SK-N-SH (cell line): ENCODE measurements at regions not wholly inside any gene's neighbourhood (a gene's known extent, or its start where the extent isn't known, plus 50 kb on each side); places are given as distances from the start of the nearest gene placed in this dataset.

Source experiments
- CTCF ChIA-PET: fragments of 300-600, 350-600 bp; formaldehyde crosslinking; extraction: SDS; loops from one replicate; lab custom pipeline; 2021; lab: Yijun Ruan, JAX
- POLR2A ChIA-PET: fragments of 350-600 bp; sonication (Branson Sonifier 250); formaldehyde crosslinking; extraction: SDS; loops from one replicate; lab custom pipeline; 2020; ENCODE audit warnings: antibody characterized with exemption, inconsistent platforms; lab: Yijun Ruan, JAX
- DNase-seq: peaks from one replicate; pipeline ENCODE4 v3.0.0; 2012
- H2AFZ ChIP-seq: fragments of 200-600 bp; sonication (generic); 2 replicates; pipeline ENCODE4 v1.8.1; 2016; ENCODE audit warnings: antibody characterized with exemption, mild to moderate bottlenecking, low read depth
- H3F3A ChIP-seq: fragments of 200-600 bp; sonication (generic); replicated peaks from 2 replicates; pipeline ENCODE3; 2016; ENCODE audit warnings: antibody characterized with exemption, mild to moderate bottlenecking; ENCODE audit not compliant: insufficient read depth
- H3K27ac ChIP-seq, 2 experiments: fragments of 200-500 bp in 1 of 2; fragments of 200-600 bp in 1 of 2; sonication (Bioruptor generic) in 1 of 2; sonication (generic), shearing (Covaris generic) in 1 of 2; 2 replicates each; pipeline versions ENCODE4 v1.5.1 to v1.6.1; 2014 to 2016; ENCODE audit warnings: low read depth in 2 of 2, inconsistent platforms in 1 of 2, low read length in 1 of 2, mild to moderate bottlenecking in 1 of 2, mixed read lengths in 1 of 2
- H3K27me3 ChIP-seq: fragments of 200-600 bp; sonication (generic), shearing (Covaris generic); 2 replicates; pipeline ENCODE4 v1.6.1; 2016; ENCODE audit warnings: mixed run types; ENCODE audit not compliant: insufficient read depth
- H3K36me3 ChIP-seq, 2 experiments: fragments of 200-500 bp in 1 of 2; fragments of 200-600 bp in 1 of 2; sonication (Bioruptor generic) in 1 of 2; sonication (generic) in 1 of 2; replicated peaks in 1 of 2; 2 replicates each; pipeline versions ENCODE3 to v1.5.1; 2014 to 2016; ENCODE audit warnings: low read length in 1 of 2, mild to moderate bottlenecking in 1 of 2; ENCODE audit not compliant: insufficient read depth in 2 of 2, control insufficient read depth in 1 of 2
- H3K4me1 ChIP-seq, 2 experiments: fragments of 200-500 bp in 1 of 2; fragments of 200-600 bp in 1 of 2; sonication (Bioruptor generic) in 1 of 2; sonication (generic), shearing (Covaris generic) in 1 of 2; 2 replicates each; pipeline versions ENCODE4 v1.5.1 to v1.6.1; 2014 to 2016; ENCODE audit warnings: low read depth in 1 of 2, low read length in 1 of 2, mixed run types in 1 of 2; ENCODE audit not compliant: insufficient read depth in 2 of 2, control insufficient read depth in 1 of 2
- H3K4me2 ChIP-seq: fragments of 200-600 bp; sonication (generic), shearing (Covaris generic); 2 replicates; pipeline ENCODE4 v1.6.1; 2017; ENCODE audit warnings: mixed run types
- H3K4me3 ChIP-seq, 2 experiments: fragments of 200-500 bp in 1 of 2; fragments of 200-600 bp in 1 of 2; sonication (Bioruptor generic) in 1 of 2; sonication (generic), shearing (Covaris generic) in 1 of 2; 2 replicates each; pipeline versions ENCODE4 v1.5.1 to v1.8.1; 2014 to 2016; ENCODE audit warnings: low read depth in 2 of 2, inconsistent platforms in 1 of 2, low read length in 1 of 2, mild to moderate bottlenecking in 1 of 2, mixed read lengths in 1 of 2, moderate library complexity in 1 of 2
- H3K79me2 ChIP-seq: fragments of 200-600 bp; sonication (generic); 2 replicates; pipeline ENCODE4 v1.8.1; 2017; ENCODE audit warnings: mild to moderate bottlenecking; ENCODE audit not compliant: insufficient read depth
- H3K9ac ChIP-seq: fragments of 200-600 bp; sonication (generic); 2 replicates; pipeline ENCODE4 v1.6.1; 2017; ENCODE audit warnings: mixed run types
- H3K9me2 ChIP-seq: fragments of 200-600 bp; sonication (generic); 2 replicates; pipeline ENCODE4 v1.6.1; 2017; ENCODE audit warnings: mixed run types
- H3K9me3 ChIP-seq: fragments of 200-600 bp; sonication (generic); 2 replicates; pipeline ENCODE4 v1.6.1; 2017; ENCODE audit warnings: mixed run types, mild to moderate bottlenecking, moderate library complexity
- H4K20me1 ChIP-seq: fragments of 200-600 bp; sonication (generic); 2 replicates; pipeline ENCODE4 v1.6.1; 2017; ENCODE audit warnings: mild to moderate bottlenecking, mixed run types; ENCODE audit not compliant: insufficient read depth
- CHD2 ChIP-seq: fragments of 150-350 bp; IDR thresholded peaks from 2 replicates; pipeline ENCODE4 v1.6.1; 2018; ENCODE audit warnings: low read length; ENCODE audit not compliant: partially characterized antibody
- ELF1 ChIP-seq: IDR thresholded peaks from 2 replicates; pipeline ENCODE4 v1.4.0; 2012
- EP300 ChIP-seq, 2 experiments: IDR thresholded peaks; 2 replicates each; pipeline versions ENCODE4 v1.4.0 to v1.6.1; 2012; ENCODE audit warnings: borderline replicate concordance in 1 of 2, low read depth in 1 of 2, low read length in 1 of 2
- EZH2phosphoT487 ChIP-seq: fragments of 200-600 bp; sonication (generic); IDR thresholded peaks from 2 replicates; pipeline ENCODE4 v1.6.1; 2017; ENCODE audit warnings: low read depth, mixed run types, mild to moderate bottlenecking, antibody characterized with exemption, moderate library complexity, borderline replicate concordance
- GABPA ChIP-seq: IDR thresholded peaks from 2 replicates; pipeline ENCODE4 v1.4.0; 2012; ENCODE audit warnings: low read depth, mild to moderate bottlenecking
- JUND ChIP-seq: IDR thresholded peaks from 2 replicates; pipeline ENCODE4 v1.4.0; 2012
- MEF2A ChIP-seq: IDR thresholded peaks from 2 replicates; pipeline ENCODE4 v1.4.0; 2012; ENCODE audit warnings: low read depth, borderline replicate concordance
- POLR2AphosphoS5 ChIP-seq: IDR thresholded peaks from 2 replicates; pipeline ENCODE4 v1.6.1; 2012; ENCODE audit warnings: low read depth, low read length
- RFX5 ChIP-seq: IDR thresholded peaks from 2 replicates; pipeline ENCODE4 v1.6.1; 2012; ENCODE audit warnings: mild to moderate bottlenecking, improper control_type of control experiment, low read length
- RXRA ChIP-seq: IDR thresholded peaks from 2 replicates; pipeline ENCODE4 v1.4.0; 2012; ENCODE audit warnings: low read depth, mild to moderate bottlenecking, borderline replicate concordance
- SIN3A ChIP-seq: IDR thresholded peaks from 2 replicates; pipeline ENCODE4 v1.6.1; 2012; ENCODE audit warnings: low read depth, mild to moderate bottlenecking, low read length, moderate library complexity, borderline replicate concordance
- TAF1 ChIP-seq: IDR thresholded peaks from 2 replicates; pipeline ENCODE4 v1.6.1; 2012; ENCODE audit warnings: low read depth, mild to moderate bottlenecking, low read length, moderate library complexity, borderline replicate concordance
- TCF12 ChIP-seq: IDR thresholded peaks from 2 replicates; pipeline ENCODE4 v1.4.0; 2012
- TEAD4 ChIP-seq: IDR thresholded peaks from 2 replicates; pipeline ENCODE4 v1.4.0; 2012; ENCODE audit warnings: mild to moderate bottlenecking, borderline replicate concordance; ENCODE audit not compliant: insufficient read depth
- YY1 ChIP-seq: IDR thresholded peaks from 2 replicates; pipeline ENCODE4 v1.4.0; 2012; ENCODE audit warnings: low read depth, mild to moderate bottlenecking
- TF ChIP-seq, protein P1 (sequence below): fragments of 200-600 bp; sonication (generic); IDR thresholded peaks from 2 replicates; pipeline ENCODE4 v1.6.1; 2017; ENCODE audit warnings: antibody characterized with exemption, mild to moderate bottlenecking, moderate library complexity
- TF ChIP-seq, protein P2 (sequence below): IDR thresholded peaks from 2 replicates; pipeline ENCODE4 v1.6.1; 2012; ENCODE audit warnings: mild to moderate bottlenecking, low read depth, low read length, moderate library complexity
- TF ChIP-seq, protein P3 (sequence below): IDR thresholded peaks from 2 replicates; pipeline ENCODE4 v1.4.0; 2012; ENCODE audit warnings: low read depth, borderline replicate concordance

DNA sequence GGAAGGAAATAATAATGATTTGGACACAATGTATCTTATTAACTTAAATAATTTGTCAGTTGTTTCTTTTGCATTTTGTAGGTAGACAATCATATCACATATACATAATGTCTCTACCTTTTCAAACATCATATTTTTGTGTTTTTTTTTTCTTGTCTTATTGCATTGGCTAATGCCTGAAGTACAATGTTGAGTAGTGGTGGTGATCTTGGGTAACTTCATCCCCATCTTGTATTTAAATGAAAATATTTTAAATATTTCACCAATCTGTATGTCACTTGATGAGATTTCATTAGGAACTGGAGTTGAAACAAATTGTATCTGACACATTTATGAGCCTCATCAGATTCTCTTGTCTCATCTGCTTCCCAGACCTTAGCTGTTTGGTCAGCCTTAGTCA is 109.7 kb upstream of the LHX5 start:
- Histone ChIP-seq H3K9me3 (no peaks in the 10 kb centered on the region), H2AFZ (no peak overlapping the region), H3F3A (no peaks in the 10 kb centered on the region), H3K36me3 (no peaks in the 10 kb centered on the region), H3K79me2 (no peaks in the 10 kb centered on the region), H3K4me1 (no peaks in the 10 kb centered on the region), H3K27ac (no peak overlapping the region), H3K27me3 (no peaks in the 10 kb centered on the region), H4K20me1 (no peaks in the 10 kb centered on the region), H3K4me2 (no peak overlapping the region), H3K9me2 (no peaks in the 10 kb centered on the region), H3K4me3 (no peak overlapping the region), H3K9ac (no peak overlapping the region)
- ChIA-PET CTCF (no interaction called here), POLR2A (no interaction called here)
- TF ChIP-seq TCF12 (no peak), JUND (no peak), CHD2 (no peak), YY1 (no peak), EP300 (IDR thresholded peaks at IDR 0.05; ENCODE audit: borderline replicate concordance in 1 of 2, low read depth in 1 of 2, low read length in 1 of 2) (no peak), SIN3A (no peak), EZH2phosphoT487 (no peak), MEF2A (no peak), TAF1 (no peak), ELF1 (no peak), POLR2AphosphoS5 (no peak), RXRA (no peak), TEAD4 (no peak), GABPA (no peak), RFX5 (no peak)
- TF ChIP-seq, protein P1, sequence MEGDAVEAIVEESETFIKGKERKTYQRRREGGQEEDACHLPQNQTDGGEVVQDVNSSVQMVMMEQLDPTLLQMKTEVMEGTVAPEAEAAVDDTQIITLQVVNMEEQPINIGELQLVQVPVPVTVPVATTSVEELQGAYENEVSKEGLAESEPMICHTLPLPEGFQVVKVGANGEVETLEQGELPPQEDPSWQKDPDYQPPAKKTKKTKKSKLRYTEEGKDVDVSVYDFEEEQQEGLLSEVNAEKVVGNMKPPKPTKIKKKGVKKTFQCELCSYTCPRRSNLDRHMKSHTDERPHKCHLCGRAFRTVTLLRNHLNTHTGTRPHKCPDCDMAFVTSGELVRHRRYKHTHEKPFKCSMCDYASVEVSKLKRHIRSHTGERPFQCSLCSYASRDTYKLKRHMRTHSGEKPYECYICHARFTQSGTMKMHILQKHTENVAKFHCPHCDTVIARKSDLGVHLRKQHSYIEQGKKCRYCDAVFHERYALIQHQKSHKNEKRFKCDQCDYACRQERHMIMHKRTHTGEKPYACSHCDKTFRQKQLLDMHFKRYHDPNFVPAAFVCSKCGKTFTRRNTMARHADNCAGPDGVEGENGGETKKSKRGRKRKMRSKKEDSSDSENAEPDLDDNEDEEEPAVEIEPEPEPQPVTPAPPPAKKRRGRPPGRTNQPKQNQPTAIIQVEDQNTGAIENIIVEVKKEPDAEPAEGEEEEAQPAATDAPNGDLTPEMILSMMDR = no peak
- TF ChIP-seq, protein P2, sequence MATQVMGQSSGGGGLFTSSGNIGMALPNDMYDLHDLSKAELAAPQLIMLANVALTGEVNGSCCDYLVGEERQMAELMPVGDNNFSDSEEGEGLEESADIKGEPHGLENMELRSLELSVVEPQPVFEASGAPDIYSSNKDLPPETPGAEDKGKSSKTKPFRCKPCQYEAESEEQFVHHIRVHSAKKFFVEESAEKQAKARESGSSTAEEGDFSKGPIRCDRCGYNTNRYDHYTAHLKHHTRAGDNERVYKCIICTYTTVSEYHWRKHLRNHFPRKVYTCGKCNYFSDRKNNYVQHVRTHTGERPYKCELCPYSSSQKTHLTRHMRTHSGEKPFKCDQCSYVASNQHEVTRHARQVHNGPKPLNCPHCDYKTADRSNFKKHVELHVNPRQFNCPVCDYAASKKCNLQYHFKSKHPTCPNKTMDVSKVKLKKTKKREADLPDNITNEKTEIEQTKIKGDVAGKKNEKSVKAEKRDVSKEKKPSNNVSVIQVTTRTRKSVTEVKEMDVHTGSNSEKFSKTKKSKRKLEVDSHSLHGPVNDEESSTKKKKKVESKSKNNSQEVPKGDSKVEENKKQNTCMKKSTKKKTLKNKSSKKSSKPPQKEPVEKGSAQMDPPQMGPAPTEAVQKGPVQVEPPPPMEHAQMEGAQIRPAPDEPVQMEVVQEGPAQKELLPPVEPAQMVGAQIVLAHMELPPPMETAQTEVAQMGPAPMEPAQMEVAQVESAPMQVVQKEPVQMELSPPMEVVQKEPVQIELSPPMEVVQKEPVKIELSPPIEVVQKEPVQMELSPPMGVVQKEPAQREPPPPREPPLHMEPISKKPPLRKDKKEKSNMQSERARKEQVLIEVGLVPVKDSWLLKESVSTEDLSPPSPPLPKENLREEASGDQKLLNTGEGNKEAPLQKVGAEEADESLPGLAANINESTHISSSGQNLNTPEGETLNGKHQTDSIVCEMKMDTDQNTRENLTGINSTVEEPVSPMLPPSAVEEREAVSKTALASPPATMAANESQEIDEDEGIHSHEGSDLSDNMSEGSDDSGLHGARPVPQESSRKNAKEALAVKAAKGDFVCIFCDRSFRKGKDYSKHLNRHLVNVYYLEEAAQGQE = no peak
- TF ChIP-seq, protein P3, sequence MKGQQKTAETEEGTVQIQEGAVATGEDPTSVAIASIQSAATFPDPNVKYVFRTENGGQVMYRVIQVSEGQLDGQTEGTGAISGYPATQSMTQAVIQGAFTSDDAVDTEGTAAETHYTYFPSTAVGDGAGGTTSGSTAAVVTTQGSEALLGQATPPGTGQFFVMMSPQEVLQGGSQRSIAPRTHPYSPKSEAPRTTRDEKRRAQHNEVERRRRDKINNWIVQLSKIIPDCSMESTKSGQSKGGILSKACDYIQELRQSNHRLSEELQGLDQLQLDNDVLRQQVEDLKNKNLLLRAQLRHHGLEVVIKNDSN = no peak
- no peak for DNase-seq
